ENCODE measurements at regions not wholly inside any gene's neighbourhood (a gene's known extent, or its start where the extent isn't known, plus 50 kb on each side); places are given as distances from the start of the nearest gene placed in this dataset.

DNA sequence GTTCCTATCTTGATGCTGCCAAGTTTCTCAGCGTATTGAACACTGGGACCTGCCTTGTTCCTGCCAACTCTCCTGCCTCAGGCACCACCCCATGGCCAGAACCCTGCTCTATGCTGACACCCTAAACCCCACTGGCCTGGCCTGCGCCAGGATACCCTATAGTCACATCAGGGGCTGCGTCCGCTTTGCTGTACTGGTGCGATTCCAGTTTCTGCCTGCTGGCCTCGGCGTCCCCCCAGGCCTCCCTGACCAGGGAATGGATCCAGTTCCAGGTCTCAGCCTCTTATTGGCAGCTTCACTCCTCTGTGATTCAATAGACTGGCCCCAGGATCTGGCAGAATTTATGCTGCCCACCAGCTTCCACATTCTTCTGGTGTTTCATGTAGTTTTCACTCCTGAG is 55.0 kb downstream of the GPR6 start:
- DNase-seq: no peak

DNA sequence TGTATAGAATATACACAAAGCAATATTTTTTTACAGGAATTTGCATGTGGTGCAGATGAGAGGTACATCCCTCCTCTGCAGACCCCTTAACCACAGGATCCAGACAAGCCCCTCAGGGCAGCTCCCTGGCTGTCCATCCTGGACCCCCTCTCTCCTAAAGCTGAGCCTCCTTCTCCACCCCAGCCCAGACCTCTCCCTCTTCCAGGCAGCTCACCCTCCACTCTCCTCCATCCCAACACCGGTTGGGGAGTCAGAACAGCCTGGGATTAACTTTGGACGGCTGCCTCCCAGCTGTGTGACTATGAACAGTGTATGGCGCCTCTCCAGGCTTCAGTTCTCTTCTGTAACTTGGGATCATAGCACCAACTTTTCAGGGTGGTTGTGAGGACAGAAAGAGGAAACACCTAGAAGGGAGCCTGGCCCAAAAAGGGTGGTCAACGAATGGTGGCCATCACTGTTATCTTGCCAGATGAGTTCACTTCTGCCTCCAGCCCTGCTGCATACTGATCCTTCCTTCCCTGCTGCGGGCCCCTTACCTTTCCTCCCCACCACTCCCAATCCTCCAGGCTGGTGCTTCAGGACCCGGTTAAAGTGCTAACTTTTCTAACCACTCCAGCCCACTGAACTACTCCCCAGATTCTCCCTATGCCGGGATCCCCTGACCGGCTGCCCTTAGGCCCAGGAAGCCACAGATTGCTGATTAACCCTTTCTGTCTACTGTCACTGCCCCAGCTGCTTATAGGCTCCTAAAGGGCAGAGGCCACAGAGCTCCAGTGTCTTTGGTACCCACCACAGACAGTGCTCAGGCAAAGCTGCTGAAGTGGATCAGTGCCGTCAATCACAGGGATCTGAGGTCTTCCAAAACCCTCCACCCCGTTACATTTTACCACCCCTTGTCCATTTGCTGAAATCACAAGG is 55.9 kb downstream of the GPR6 start:
- no peak for DNase-seq

DNA sequence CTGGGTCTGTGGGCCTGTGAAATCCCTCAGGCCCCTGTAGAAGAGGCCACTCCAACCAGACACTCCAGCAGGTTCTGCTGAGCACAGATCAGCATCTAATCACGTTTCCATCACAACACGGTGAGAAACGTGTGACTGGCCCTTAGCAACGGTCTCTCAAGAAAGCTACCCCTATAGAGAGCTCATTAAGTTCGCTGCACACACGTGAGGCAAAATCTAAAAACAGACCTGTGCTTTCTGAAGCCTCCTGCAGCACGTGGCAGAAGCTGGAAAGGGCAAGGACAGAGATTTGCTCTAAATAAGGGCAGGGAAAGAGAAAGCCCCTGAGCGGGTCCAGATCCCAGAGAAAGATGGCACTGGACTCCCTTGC is 56.5 kb downstream of the GPR6 start:
- DNase-seq: no peak

DNA sequence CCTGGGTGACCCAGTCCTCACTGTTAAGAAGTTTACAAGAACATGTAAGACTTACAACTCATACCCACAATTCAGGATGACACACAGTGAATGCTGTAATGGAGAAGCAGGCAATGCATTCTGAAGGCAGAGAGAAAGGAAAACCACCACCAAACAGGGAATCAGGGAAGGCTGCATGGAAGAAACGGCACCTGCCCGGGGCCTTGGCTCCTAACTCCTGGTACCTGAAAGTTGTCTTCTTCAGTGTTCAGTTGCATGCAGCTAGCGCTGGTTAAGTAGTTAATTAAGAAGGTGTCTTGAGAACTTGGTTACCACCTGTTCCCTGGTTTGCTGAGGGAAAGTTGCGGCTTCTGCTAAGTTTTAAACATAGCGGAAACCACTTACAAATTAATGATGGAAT is 57.2 kb downstream of the GPR6 start:
- DNase-seq: no peak

DNA sequence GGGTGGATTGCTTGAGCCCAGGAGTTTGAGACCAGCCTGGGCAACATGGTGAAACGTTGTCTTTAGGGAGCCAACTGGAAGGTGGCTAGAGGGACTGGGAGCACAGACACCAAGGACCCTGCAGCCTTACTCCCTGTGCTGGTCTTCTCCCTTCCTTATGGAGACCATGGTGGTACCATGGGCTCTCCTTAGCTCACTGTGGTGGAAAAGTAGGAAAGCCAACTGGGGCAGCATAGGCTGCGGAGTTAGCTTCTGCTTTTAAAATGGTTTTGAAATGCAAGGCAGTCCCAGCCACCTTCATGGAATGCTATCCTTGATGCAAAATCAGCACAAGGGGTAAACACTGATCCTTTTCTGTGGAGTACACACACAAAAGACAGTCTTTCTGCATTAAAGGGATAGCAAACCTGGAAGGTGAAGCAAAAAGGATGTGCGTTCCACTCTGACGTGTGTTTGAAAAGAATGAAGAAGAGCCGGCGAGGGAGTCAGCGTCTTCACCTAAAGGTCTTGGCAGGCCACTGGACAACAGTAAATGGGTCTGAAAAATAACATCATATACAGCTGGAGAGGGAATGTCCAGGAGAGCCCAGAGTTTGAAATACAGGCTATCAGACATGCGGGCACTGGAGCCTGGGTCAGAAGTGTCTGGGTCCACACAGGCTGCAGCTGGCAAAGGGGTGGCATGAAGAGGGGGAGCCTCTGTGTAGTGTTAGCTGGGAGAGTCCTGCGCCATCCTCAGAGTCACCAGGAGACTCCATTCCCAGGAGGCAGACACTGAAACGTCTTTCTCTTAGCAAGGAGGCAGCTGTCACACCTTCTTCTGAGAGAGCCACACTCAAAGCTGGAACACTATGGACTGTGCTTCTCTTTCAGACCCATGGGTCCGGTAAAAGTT is 58.5 kb downstream of the GPR6 start:
- no peak for DNase-seq

DNA sequence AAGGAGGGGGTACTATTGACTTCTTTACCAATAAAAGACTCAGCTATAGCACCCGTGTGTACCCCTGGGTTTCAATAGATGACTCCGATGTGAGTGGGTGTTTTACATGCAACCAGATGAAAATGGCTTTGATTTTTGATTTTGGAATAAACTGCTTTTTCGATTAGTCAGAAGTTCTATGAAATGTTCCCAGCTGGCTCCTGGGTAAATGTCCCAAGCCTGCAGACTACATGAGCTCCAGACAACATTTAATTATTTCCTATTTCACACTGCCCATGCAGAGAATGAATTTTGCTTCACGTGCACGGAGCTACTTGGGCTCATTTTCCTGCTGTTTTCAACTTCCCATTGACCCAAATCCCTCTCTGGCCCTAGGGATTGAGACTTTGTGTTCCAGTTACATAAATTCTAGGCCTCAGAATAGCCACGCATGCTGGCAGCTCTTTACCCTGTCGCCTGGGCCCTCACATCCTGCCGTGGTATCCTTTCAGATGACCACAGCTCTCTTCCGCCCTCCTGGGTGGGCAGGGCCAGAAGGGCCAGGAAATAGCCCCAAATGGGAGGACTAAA is 59.7 kb downstream of the GPR6 start:
- DNase-seq: no peak

DNA sequence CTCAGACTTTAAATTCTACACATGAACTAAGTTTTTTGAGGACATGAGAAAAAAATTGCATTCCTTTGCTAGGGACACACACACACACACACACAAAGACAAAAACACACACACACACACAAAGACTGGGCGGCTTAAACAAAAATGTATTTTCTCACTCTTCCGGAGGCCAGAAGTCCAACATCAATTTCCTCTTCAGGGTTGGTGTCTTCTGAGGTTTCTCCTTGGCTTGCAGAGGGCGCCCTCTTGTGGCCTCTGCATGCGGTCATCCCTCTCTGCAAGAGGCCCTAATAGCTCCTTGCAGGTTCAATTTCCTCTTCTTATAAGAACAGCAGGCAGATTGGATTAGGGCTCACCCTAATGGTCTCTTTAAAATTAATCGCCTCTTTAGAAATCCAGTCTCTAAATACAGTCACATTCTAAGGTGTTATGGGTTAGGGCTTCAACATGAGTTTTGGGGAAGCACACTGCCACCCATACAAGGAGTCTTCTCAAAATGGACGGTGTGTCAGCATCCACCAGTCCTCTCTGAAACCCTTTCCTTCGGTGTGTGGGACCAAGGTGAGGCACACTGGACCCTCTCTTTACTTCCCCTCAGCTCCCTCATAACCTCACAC is 61.4 kb downstream of the GPR6 start:
- DNase-seq: peak; percentile 62

DNA sequence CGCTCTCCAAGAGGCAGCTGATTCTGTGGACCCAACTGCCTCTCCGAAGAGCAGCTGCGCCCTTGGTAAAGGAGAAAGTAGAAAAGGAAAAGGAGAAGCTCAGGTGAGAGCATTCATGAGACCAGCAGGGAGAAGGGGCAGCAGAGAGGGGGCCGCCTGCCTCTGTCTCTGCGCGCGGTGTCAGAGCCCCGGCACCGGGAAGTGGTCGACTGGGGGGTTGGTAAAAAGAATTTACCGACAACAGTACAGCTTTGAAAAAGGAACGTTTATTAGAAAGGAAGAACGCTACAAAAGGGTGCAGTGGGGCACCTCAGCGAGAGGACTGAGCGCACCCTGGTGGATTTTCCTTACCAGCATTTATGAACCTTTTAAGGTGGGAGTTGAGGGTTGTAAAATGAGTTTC is 61.9 kb downstream of the GPR6 start:
- peak; percentile 27 for DNase-seq

DNA sequence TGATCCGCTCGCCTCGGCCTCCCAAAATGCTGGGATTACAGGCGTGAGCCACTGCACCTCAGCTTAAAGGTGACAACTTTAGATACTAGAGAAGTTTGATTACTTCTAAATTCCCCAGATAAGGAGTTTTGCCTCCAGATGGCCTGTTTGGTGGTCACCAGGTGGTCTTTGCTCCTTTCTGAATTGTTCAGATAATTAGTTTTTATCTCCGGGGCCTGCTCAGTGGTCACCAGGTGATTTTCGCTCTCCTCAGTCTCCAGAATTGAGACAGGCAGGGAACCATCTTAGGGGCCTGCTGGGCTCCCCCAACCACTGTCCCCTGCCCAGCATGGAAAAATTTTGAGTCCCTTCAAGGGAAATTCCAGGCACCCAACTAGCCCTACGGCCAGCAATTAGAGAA is 62.6 kb downstream of the GPR6 start:
- DNase-seq: no peak

DNA sequence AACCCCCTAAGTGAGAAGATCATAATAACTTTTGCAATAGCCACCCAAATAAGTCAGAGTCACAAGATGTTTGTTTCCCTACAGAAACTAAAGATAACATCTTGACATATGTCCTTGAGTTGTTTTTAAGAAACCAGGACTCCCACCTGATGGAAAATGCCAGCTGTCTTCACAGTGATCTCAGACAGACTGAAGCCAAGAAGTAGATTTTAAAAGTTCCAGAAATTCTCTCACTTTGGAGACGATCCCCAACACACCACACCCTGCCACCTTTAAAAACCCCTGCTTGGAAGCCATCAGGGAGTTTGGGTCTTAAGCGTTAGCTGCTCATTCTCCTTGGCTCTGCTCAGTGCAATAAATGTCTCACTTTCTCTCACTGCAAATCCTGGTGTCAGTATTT is 63.0 kb downstream of the GPR6 start:
- no peak for DNase-seq

DNA sequence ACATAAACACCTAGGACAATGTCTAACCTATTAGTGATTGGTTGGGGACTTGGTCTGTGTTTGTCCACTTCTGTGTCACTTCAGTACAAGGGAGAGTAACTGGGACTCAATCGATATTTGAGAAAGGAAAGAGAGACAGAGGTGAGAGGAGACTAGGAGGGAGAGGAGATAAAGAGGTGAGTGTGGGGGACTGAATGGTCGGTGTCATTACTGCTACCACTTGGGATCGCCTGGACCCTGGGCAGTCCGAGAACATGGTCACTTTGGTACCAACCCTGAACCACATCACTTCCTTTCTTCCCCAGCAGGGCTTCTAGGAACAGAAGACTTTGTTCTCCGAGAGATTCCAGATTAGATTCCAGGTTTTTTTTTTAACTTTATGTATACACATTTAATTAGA is 63.7 kb downstream of the GPR6 start:
- no peak for DNase-seq

DNA sequence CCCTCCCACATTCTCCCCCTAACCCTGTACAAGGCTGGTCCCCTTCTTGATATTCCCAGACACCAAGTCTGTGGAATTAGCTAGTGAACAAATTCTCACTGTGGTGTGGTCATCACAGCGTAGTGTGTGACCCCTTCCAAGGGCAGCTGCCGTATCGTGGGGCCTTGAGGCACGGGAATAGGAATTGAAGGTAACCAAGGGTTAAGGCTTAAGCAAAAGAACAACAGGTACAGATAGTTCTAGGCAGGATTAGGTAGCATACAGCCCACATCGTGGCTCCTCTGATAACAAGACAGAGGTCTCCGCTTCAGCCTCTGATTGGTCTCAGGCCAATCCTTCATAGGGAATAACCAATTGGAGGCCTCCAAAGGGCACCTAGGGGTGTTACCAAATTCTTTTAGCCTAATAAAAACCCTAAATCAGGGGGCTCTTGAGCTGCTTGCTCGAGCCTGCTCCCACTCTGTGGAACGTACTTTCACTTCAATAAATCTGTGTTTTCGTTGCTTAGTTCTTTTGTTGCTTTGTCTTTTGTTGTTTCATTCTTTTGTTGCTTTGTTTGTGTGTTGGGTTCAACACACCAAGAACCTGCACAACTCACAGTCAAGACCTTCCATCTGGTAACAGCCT is 64.7 kb downstream of the GPR6 start:
- DNase-seq: no peak

DNA sequence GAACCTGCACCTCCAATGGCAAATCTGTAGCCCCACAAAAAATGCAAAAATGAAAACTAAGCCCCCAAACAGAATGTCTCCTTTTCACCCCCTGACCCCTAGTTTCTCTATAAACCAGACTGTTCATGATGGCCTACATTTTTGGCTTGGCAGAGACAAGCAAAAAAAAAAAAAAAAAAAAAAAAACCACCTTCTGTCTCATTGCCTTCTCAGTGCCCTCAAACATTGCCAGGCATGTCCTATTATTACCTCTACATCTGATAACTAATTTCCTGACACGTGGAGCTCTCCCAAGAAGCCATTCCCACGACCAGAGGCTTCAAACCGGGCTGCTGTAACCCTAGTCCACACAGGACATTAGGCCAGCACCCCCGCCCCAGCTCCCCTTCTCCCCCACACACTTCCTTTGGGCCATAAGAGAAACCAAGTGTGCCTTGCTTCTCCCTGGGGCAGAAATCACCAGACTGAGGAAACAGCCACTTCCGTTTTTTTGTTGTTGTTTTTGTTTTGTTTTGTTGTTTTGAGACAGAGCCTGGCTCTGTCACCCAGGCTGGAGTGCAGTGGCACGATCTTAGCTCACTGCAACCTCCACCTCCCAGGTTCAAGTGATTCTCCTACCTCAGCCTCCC is 65.4 kb downstream of the GPR6 start:
- DNase-seq: no peak

DNA sequence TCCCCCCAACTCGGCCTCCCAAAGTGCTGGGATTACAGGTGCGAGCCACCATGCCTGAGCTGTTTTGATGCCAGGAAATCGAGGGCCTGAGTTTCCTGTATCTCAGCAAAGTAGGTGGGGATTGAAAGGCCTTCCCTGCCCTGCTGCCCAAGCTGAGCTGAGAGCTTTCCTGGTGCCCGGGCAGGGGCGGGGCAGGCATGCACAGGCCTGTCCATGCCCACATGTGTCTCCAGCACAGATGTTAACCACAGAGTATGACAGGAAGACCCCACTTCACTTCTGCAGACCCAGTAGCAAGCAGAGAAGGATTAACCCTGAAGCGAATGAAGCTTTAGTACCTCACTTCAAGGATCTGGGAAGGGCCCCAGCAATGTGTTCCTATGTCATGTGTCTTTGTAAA is 66.0 kb downstream of the GPR6 start:
- no peak for DNase-seq

DNA sequence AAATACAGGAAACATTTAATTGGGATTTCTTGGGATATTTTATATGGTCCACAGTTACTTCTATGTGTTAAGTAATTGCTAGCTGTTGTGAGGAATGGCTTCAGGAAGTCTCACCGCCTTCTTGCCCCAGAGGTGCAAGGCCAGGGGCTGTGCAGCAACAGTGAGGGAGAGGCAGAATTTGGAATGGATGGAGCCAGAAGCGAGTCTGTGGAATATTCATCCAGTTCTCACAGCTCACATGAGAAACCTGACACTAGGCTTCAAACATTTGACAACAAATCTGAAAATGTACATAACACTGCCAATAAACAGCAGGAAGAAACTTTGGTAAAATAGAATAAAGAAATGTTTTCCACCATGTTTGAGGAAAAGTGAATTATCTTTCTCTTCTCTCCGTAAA is 66.5 kb downstream of the GPR6 start:
- DNase-seq: no peak

DNA sequence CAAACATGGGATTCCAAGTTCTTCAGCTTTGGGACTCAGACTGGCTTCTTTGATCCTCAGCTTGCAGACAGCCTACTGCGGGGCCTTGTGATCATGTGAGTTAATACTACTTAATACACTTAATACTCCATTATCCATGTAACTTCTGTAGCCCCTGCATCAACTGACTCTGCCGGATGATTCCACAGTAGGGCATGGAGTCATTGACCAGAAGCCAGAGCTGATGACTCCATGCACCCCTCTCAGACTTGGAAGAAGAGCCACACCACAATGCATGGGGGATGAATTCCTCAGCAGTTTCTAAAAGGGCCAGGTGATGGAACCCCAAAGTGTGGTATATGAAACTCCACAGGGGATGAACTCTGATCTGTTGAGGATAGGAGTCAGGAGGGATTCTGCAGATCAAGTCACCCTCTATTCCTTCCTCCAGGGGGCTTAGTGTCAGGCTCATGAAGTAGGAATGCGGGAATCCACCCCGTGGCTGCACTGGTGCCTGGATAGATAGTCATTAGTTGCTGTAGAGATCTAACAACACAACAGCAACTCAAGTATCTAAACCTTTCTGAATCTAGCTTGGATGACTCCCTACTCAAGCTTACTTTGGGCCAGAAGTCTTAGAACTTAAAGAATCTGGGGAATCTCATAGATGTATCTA is 70.2 kb downstream of the GPR6 start:
- no peak for DNase-seq

DNA sequence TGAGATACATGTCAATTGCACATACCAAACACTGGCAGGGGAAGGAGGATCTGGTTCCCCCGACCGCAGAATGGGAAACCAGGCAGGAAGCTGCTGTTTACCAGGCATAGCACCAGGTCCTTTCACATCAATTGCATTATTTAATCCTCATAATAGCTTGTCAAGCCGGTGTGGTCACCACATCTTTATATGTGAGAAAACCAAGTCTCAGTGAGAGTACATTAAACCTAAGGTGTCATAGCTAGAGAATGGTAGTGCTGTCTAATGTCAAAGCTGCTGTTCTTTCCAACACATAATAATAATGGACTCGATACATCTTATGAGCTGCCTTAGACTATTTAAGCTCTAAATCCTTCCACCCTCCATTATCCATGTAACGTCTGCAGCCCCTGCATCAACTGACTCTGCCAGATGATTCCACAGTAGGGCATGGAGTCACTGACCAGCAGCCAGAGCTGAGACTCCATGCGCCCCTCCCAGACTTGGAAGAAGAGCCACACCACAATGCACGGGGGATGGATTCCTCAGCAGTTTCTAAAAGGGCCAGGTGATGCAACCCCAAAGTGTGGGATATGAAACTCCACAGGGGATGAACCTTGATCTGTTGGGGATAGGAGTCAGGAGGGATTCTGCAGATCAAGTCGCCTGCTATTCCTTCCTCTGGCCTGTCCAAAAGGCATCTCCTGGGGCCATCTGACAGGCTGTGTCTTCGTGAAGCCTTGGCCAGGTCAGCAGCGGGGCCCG is 71.8 kb downstream of the GPR6 start:
- DNase-seq: no peak

Data from NCI-H1436 treated with DMSO at 0.1 percent for 48 hours (cell line).